Keratinocyte (primary cell): ENCODE measurements at regions not wholly inside any gene's neighbourhood (a gene's known extent, or its start where the extent isn't known, plus 50 kb on each side); places are given as distances from the start of the nearest gene placed in this dataset.

Experiments
- DNase-seq: peaks from one replicate; pipeline ENCODE4 v3.0.0-alpha.2; 2011; ENCODE audit warnings: low read depth, missing footprints, low spot score
- FAIRE-seq: peaks from 2 replicates; lab custom pipeline; 2011; peaks lifted over from hg19 to GRCh38; lab: Jason Lieb, UNC
- H2AFZ ChIP-seq: 2 replicates; pipeline ENCODE4 v1.6.0; 2012; ENCODE audit warnings: low read length, control low read depth, inconsistent platforms; ENCODE audit not compliant: control insufficient read depth
- H3K27ac ChIP-seq: 2 replicates; pipeline ENCODE4 v1.5.1; 2011; ENCODE audit warnings: low read length; ENCODE audit not compliant: control insufficient read depth, insufficient read depth
- H3K27me3 ChIP-seq: 3 replicates; pipeline ENCODE4 v1.6.0; 2011; ENCODE audit warnings: low read length; ENCODE audit not compliant: control insufficient read depth, insufficient read depth; ENCODE audit errors: extremely low read depth
- H3K36me3 ChIP-seq, 2 experiments: 2 replicates in 1 of 2; 3 replicates in 1 of 2; pipeline ENCODE4 v1.5.1; 2011; ENCODE audit warnings: low read length in 2 of 2, mild to moderate bottlenecking in 1 of 2; ENCODE audit not compliant: control insufficient read depth in 2 of 2, insufficient read depth in 2 of 2; ENCODE audit errors: extremely low read depth in 1 of 2
- H3K4me1 ChIP-seq: 3 replicates; pipeline ENCODE4 v1.5.1; 2011; ENCODE audit warnings: low read length; ENCODE audit not compliant: control insufficient read depth, insufficient read depth; ENCODE audit errors: extremely low read depth
- H3K4me2 ChIP-seq: 3 replicates; pipeline ENCODE4 v1.6.0; 2011; ENCODE audit warnings: low read depth, low read length; ENCODE audit not compliant: control insufficient read depth, insufficient read depth; ENCODE audit errors: extremely low read depth
- H3K4me3 ChIP-seq, 3 experiments: fragments of 200-600 bp in 1 of 3; sonication (generic) in 1 of 3; 2 replicates in 2 of 3; 3 replicates in 1 of 3; pipeline ENCODE4 v1.5.1; 2011 to 2016; ENCODE audit warnings: low read length in 3 of 3, mild to moderate bottlenecking in 3 of 3, control low read depth in 2 of 3, inconsistent platforms in 1 of 3, low read depth in 1 of 3, mixed read lengths in 1 of 3, mixed run types in 1 of 3, moderate library complexity in 1 of 3; ENCODE audit not compliant: control insufficient read depth in 2 of 3, insufficient read depth in 2 of 3; ENCODE audit errors: extremely low read depth in 1 of 3
- H3K79me2 ChIP-seq: 2 replicates; pipeline ENCODE4 v1.6.0; 2012; ENCODE audit warnings: low read length; ENCODE audit not compliant: control insufficient read depth, insufficient read depth
- H3K9ac ChIP-seq: 3 replicates; pipeline ENCODE4 v1.6.0; 2011; ENCODE audit warnings: low read length; ENCODE audit not compliant: control insufficient read depth, insufficient read depth; ENCODE audit errors: extremely low read depth
- H3K9me1 ChIP-seq: 3 replicates; pipeline ENCODE4 v1.6.0; 2011; ENCODE audit warnings: low read length; ENCODE audit not compliant: control insufficient read depth, insufficient read depth; ENCODE audit errors: extremely low read depth
- H3K9me3 ChIP-seq: 2 replicates; pipeline ENCODE4 v1.5.1; 2012; ENCODE audit warnings: low read depth, low read length; ENCODE audit not compliant: control insufficient read depth
- H4K20me1 ChIP-seq: 3 replicates; pipeline ENCODE4 v1.6.0; 2011; ENCODE audit warnings: low read length; ENCODE audit not compliant: control insufficient read depth, insufficient read depth; ENCODE audit errors: extremely low read depth
- EZH2 ChIP-seq: IDR thresholded peaks from one replicate; pipeline ENCODE4 v1.6.1; 2012; ENCODE audit warnings: inconsistent platforms, mild to moderate bottlenecking, low read length, moderate library complexity
- dilution Hi-C: fragments of 300-500 bp; cut with MboI; formaldehyde crosslinking; loops from one replicate; pipeline ENCODE4 v1.7.0; 2020; ENCODE audit warnings: low sequenced_read_pairs; ENCODE audit not compliant: extremely low pct_ligation_motif_present
- TF ChIP-seq, protein P1 (sequence below), 3 experiments: IDR thresholded peaks in 1 of 3; conservative IDR thresholded peaks in 1 of 3; optimal IDR thresholded peaks in 1 of 3; 2 replicates in 2 of 3; 3 replicates in 1 of 3; pipeline versions ENCODE3 to v1.5.1; 2011; ENCODE audit warnings: low read length in 3 of 3, mild to moderate bottlenecking in 3 of 3, moderate library complexity in 2 of 3, control low read depth in 1 of 3, inconsistent platforms in 1 of 3; ENCODE audit not compliant: insufficient read depth in 2 of 3; ENCODE audit errors: extremely low read depth in 1 of 3

DNA sequence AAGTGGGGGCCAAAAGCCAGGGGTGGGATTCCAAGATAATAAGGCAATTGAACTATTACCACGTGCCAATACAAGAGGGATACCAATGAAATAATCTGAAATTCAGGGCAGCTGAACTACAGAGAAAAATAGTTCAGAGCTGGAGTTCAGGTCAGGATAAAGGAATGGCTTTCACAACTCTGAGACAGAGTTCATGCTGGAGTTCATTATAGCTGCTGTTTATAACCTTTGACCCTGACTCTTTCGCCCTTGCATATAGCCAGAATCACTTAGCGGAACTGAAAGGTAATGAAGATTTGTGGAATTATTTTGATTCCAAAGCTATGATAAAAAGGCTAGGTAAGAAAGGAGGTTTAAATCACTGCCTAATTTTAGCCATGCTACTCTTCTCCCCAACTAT, 55.5 kb upstream of the LRRN1 start:
- no peaks in the 10 kb centered on the region for H4K20me1 ChIP-seq
- TF ChIP-seq, protein P1, sequence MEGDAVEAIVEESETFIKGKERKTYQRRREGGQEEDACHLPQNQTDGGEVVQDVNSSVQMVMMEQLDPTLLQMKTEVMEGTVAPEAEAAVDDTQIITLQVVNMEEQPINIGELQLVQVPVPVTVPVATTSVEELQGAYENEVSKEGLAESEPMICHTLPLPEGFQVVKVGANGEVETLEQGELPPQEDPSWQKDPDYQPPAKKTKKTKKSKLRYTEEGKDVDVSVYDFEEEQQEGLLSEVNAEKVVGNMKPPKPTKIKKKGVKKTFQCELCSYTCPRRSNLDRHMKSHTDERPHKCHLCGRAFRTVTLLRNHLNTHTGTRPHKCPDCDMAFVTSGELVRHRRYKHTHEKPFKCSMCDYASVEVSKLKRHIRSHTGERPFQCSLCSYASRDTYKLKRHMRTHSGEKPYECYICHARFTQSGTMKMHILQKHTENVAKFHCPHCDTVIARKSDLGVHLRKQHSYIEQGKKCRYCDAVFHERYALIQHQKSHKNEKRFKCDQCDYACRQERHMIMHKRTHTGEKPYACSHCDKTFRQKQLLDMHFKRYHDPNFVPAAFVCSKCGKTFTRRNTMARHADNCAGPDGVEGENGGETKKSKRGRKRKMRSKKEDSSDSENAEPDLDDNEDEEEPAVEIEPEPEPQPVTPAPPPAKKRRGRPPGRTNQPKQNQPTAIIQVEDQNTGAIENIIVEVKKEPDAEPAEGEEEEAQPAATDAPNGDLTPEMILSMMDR (optimal IDR thresholded peaks at IDR 0.05 in 1 of 3, IDR thresholded peaks at IDR 0.05 in 1 of 3, conservative IDR thresholded peaks at IDR 0.05 in 1 of 3; ENCODE audit: extremely low read depth in 1 of 3, insufficient read depth in 2 of 3, low read length in 3 of 3), result no peak
- no peak for TF ChIP-seq EZH2
- no peaks in the 10 kb centered on the region for H3K79me2 ChIP-seq
- H3K9me1 ChIP-seq, result no peaks in the 10 kb centered on the region
- no peak overlapping the region for H3K9ac ChIP-seq
- H3K36me3 ChIP-seq, result no peaks in the 10 kb centered on the region
- no peak overlapping the region for H3K4me2 ChIP-seq
- H3K4me1 ChIP-seq, result no peaks in the 10 kb centered on the region
- H3K27me3 ChIP-seq, result no peaks in the 10 kb centered on the region
- H2AFZ ChIP-seq, result no peak overlapping the region
- dilution Hi-C loops, result no loop called here
- H3K9me3 ChIP-seq, result no peaks in the 10 kb centered on the region
- H3K27ac ChIP-seq, result no peak overlapping the region
- FAIRE-seq (no peak), DNase-seq (no peak)
- no peak overlapping the region for H3K4me3 ChIP-seq

DNA sequence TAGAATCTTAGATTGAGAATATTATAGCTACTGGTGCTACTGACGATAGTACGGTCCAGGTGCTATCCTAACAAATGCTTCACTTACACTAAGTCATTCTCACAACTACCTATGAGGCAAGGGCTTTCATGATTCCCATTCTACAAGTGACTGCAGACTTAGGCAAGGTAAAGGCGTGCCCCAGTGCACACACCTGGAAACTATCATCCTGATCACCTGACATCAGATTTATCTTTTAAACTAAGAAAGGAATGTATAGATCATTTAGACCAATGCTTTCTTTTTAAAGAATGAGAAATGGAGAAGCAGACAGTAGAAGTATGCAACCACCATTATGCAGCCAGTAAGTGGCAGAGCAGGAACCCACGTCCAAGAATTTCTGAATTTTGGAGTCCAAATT, 59.2 kb upstream of the LRRN1 start:
- Histone ChIP-seq H3K27me3 (no peaks in the 10 kb centered on the region), H3K27ac (no peak overlapping the region), H2AFZ (no peak overlapping the region), H3K79me2 (no peaks in the 10 kb centered on the region), H3K9me1 (no peaks in the 10 kb centered on the region), H3K4me3 (no peak overlapping the region), H3K4me2 (no peak overlapping the region), H4K20me1 (no peaks in the 10 kb centered on the region), H3K9ac (no peak overlapping the region), H3K9me3 (no peaks in the 10 kb centered on the region), H3K36me3 (no peaks in the 10 kb centered on the region), H3K4me1 (no peaks in the 10 kb centered on the region)
- DNase-seq, result no peak
- dilution Hi-C loops, result no loop called here
- TF ChIP-seq, protein P1 (optimal IDR thresholded peaks at IDR 0.05 in 1 of 3, IDR thresholded peaks at IDR 0.05 in 1 of 3, conservative IDR thresholded peaks at IDR 0.05 in 1 of 3; ENCODE audit: extremely low read depth in 1 of 3, insufficient read depth in 2 of 3, low read length in 3 of 3), result no peak
- TF ChIP-seq EZH2, result no peak
- no peak for FAIRE-seq
